OCI-LY7 (cell line): ENCODE measurements at regions not wholly inside any gene's neighbourhood (a gene's known extent, or its start where the extent isn't known, plus 50 kb on each side); places are given as distances from the start of the nearest gene placed in this dataset.

ENCODE experiments used
- BruUV-seq: library from RNA; stranded (reverse); fragments of 400-500 nt; replicated peaks from 2 replicates; lab custom pipeline; 2021; lab: Mats Ljungman, UMichigan
- CTCF ChIA-PET: fragments of 300-600 bp; sonication (Branson Sonifier 250); formaldehyde crosslinking; loops from one replicate; lab custom pipeline; 2022; ENCODE audit warnings: antibody characterized with exemption; ENCODE audit not compliant: unreplicated experiment; lab: Charles Lee
- POLR2A ChIA-PET: fragments of 300-600 bp; sonication (Branson Sonifier 250); formaldehyde crosslinking; loops from one replicate; lab custom pipeline; 2022; ENCODE audit warnings: antibody characterized with exemption; lab: Charles Lee
- DNase-seq: peaks from one replicate; pipeline ENCODE4 v3.0.0-alpha.2; 2015; ENCODE audit warnings: low spot score
- H2AFZ ChIP-seq: fragments of 200-600 bp; sonication (generic), shearing (Covaris generic); 2 replicates; pipeline ENCODE4 v1.6.1; 2014; ENCODE audit warnings: mild to moderate bottlenecking, antibody characterized with exemption, low read length, moderate library complexity
- H3K27ac ChIP-seq: fragments of 200-600 bp; sonication (generic); 2 replicates; pipeline ENCODE4 v1.5.1; 2014; ENCODE audit warnings: mixed run types, low read depth, mild to moderate bottlenecking, moderate library complexity, low read length, inconsistent platforms; ENCODE audit not compliant: poor library complexity, severe bottlenecking
- H3K36me3 ChIP-seq: fragments of 200-600 bp; sonication (generic); 2 replicates; pipeline ENCODE4 v1.6.1; 2014; ENCODE audit warnings: mild to moderate bottlenecking, antibody characterized with exemption, low read length, moderate library complexity, mixed read lengths; ENCODE audit not compliant: insufficient read depth
- H3K4me1 ChIP-seq: fragments of 200-600 bp; sonication (generic); 2 replicates; pipeline ENCODE4 v1.5.1; 2014; ENCODE audit warnings: mild to moderate bottlenecking, low read length; ENCODE audit not compliant: insufficient read depth, poor library complexity, severe bottlenecking
- H3K4me2 ChIP-seq: fragments of 200-600 bp; sonication (generic); 2 replicates; pipeline ENCODE4 v1.6.1; 2014; ENCODE audit warnings: mild to moderate bottlenecking, low read length
- H3K4me3 ChIP-seq: fragments of 200-600 bp; sonication (generic); 2 replicates; pipeline ENCODE4 v1.5.1; 2014; ENCODE audit warnings: mild to moderate bottlenecking, low read depth, low read length; ENCODE audit not compliant: poor library complexity, severe bottlenecking
- H3K79me2 ChIP-seq: fragments of 200-600 bp; sonication (generic); 2 replicates; pipeline ENCODE4 v1.6.1; 2016; ENCODE audit warnings: low read depth, mild to moderate bottlenecking, low read length, moderate library complexity, mixed read lengths; ENCODE audit not compliant: insufficient read depth
- H3K9me2 ChIP-seq: fragments of 200-600 bp; sonication (generic); 2 replicates; pipeline ENCODE4 v1.6.1; 2016; ENCODE audit warnings: mild to moderate bottlenecking, low read length, mixed read lengths; ENCODE audit not compliant: insufficient read depth
- H3K9me3 ChIP-seq: fragments of 200-600 bp; sonication (generic); 2 replicates; pipeline ENCODE4 v1.6.1; 2014; ENCODE audit warnings: mild to moderate bottlenecking, mixed run types, low read length, mixed read lengths
- H4K20me1 ChIP-seq: fragments of 200-600 bp; sonication (generic); 2 replicates; pipeline ENCODE4 v1.6.1; 2014; ENCODE audit warnings: mild to moderate bottlenecking, antibody characterized with exemption, low read length, moderate library complexity, mixed read lengths; ENCODE audit not compliant: insufficient read depth
- EZH2phosphoT487 ChIP-seq: fragments of 200-600 bp; sonication (generic); IDR thresholded peaks from 2 replicates; pipeline ENCODE4 v1.6.1; 2018; ENCODE audit warnings: low read depth, borderline replicate concordance, mild to moderate bottlenecking, mixed run types, antibody characterized with exemption, low read length, moderate library complexity, mixed read lengths
- intact Hi-C: fragments of 100-400 bp; cut with micrococcal nuclease; formaldehyde crosslinking; loops from one replicate; pipeline ENCODE4 v1.10.0; 2022; ENCODE audit not compliant: unreplicated experiment
- TF ChIP-seq, protein P1 (sequence below): fragments of 200-600 bp; sonication (generic); conservative IDR thresholded peaks from 2 replicates; pipeline ENCODE4 v1.5.1; 2014; ENCODE audit warnings: mild to moderate bottlenecking, antibody characterized with exemption, low read length, moderate library complexity, mixed read lengths

GRCh38 chr5:14936588-14936987, 65.0 kb upstream of the ANKH start:
- H3K4me3 ChIP-seq: no peak overlapping the region
- no peak for DNase-seq
- H3K27ac ChIP-seq: no peak overlapping the region
- TF ChIP-seq, protein P1, sequence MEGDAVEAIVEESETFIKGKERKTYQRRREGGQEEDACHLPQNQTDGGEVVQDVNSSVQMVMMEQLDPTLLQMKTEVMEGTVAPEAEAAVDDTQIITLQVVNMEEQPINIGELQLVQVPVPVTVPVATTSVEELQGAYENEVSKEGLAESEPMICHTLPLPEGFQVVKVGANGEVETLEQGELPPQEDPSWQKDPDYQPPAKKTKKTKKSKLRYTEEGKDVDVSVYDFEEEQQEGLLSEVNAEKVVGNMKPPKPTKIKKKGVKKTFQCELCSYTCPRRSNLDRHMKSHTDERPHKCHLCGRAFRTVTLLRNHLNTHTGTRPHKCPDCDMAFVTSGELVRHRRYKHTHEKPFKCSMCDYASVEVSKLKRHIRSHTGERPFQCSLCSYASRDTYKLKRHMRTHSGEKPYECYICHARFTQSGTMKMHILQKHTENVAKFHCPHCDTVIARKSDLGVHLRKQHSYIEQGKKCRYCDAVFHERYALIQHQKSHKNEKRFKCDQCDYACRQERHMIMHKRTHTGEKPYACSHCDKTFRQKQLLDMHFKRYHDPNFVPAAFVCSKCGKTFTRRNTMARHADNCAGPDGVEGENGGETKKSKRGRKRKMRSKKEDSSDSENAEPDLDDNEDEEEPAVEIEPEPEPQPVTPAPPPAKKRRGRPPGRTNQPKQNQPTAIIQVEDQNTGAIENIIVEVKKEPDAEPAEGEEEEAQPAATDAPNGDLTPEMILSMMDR: no peak
- TF ChIP-seq EZH2phosphoT487: no peak
- H3K9me2 ChIP-seq: no peaks in the 10 kb centered on the region; the same call in 1 of the 2 replicates
- H3K9me3 ChIP-seq: no peaks in the 10 kb centered on the region
- H4K20me1 ChIP-seq: no peaks in the 10 kb centered on the region
- POLR2A ChIA-PET: no interaction called here
- H3K79me2 ChIP-seq: no peaks in the 10 kb centered on the region
- H3K4me2 ChIP-seq: no peak overlapping the region
- H3K36me3 ChIP-seq: no peaks in the 10 kb centered on the region
- CTCF ChIA-PET: no interaction called here
- intact Hi-C loops: no loop called here
- H3K4me1 ChIP-seq: no peaks in the 10 kb centered on the region
- BruUV-seq: no TSS peak
- no peak overlapping the region for H2AFZ ChIP-seq

- BruUV-seq: no TSS peak
- CTCF ChIA-PET: no interaction called here
- no peak overlapping the region for H3K4me2 ChIP-seq
Observed at GRCh38 chr5:14935341-14935740, 63.8 kb upstream of the ANKH start.

GRCh38 chr5:14932902-14933469, 61.4 kb upstream of the ANKH start:
- intact Hi-C loops: no loop called here
- POLR2A ChIA-PET: interaction anchor here (0.8 kb wide), 1 partner anchor 59 kb away, joined by 3 read pairs; no protein-coding TSS in a partner anchor
- H3K9me3 ChIP-seq: no peaks in the 10 kb centered on the region

More at GRCh38 chr5:14935341-14935740, 63.8 kb upstream of the ANKH start:
- no peaks in the 10 kb centered on the region for H3K9me3 ChIP-seq
- no peaks in the 10 kb centered on the region for H3K36me3 ChIP-seq
- intact Hi-C loops: no loop called here
- TF ChIP-seq, protein P1: no peak
- TF ChIP-seq EZH2phosphoT487: no peak
- no peaks in the 10 kb centered on the region; the same call in 1 of the 2 replicates for H3K9me2 ChIP-seq
- H3K79me2 ChIP-seq: no peaks in the 10 kb centered on the region
- no peak overlapping the region for H3K4me3 ChIP-seq
- no peak overlapping the region for H3K27ac ChIP-seq
- no peak for DNase-seq
- H2AFZ ChIP-seq: no peak overlapping the region
- POLR2A ChIA-PET: no interaction called here
- H3K4me1 ChIP-seq: no peaks in the 10 kb centered on the region
- H4K20me1 ChIP-seq: no peaks in the 10 kb centered on the region

More at GRCh38 chr5:14932902-14933469, 61.4 kb upstream of the ANKH start:
- Histone ChIP-seq H3K36me3 (no peaks in the 10 kb centered on the region), H3K4me1 (no peaks in the 10 kb centered on the region), H3K79me2 (no peaks in the 10 kb centered on the region), H2AFZ (no peak overlapping the region), H4K20me1 (no peaks in the 10 kb centered on the region), H3K27ac (no peak overlapping the region), H3K4me3 (no peak overlapping the region), H3K9me2 (no peaks in the 10 kb centered on the region), H3K4me2 (no peak overlapping the region)
- BruUV-seq: no TSS peak
- TF ChIP-seq EZH2phosphoT487: no peak
- DNase-seq: no peak
- CTCF ChIA-PET: no interaction called here
